OCI-LY1 (cell line): ENCODE measurements at regions not wholly inside any gene's neighbourhood (a gene's known extent, or its start where the extent isn't known, plus 50 kb on each side); places are given as distances from the start of the nearest gene placed in this dataset.

Source experiments
- H2AFZ ChIP-seq: fragments of 200-600 bp; sonication (generic), shearing (Covaris generic); 2 replicates; pipeline ENCODE4 v1.6.0; 2014; ENCODE audit warnings: antibody characterized with exemption, mild to moderate bottlenecking, low read length
- H3F3A ChIP-seq: fragments of 200-600 bp; sonication (generic), shearing (Covaris generic); 2 replicates; pipeline ENCODE4 v1.6.0; 2014; ENCODE audit warnings: mild to moderate bottlenecking, antibody characterized with exemption, low read length, moderate library complexity; ENCODE audit not compliant: insufficient read depth
- H3K27ac ChIP-seq: fragments of 200-600 bp; sonication (generic); 2 replicates; pipeline ENCODE4 v1.5.1; 2014; ENCODE audit warnings: low read length, mixed run types, mild to moderate bottlenecking, low read depth; ENCODE audit not compliant: poor library complexity, severe bottlenecking
- H3K27me3 ChIP-seq: fragments of 200-600 bp; sonication (generic); 2 replicates; pipeline ENCODE4 v1.6.0; 2014; ENCODE audit warnings: antibody characterized with exemption, mild to moderate bottlenecking, low read length, moderate library complexity; ENCODE audit not compliant: insufficient read depth
- H3K36me3 ChIP-seq: fragments of 200-600 bp; sonication (generic); 2 replicates; pipeline ENCODE4 v1.6.1; 2014; ENCODE audit warnings: mild to moderate bottlenecking, antibody characterized with exemption, low read length, moderate library complexity, mixed read lengths; ENCODE audit not compliant: insufficient read depth
- H3K4me1 ChIP-seq: fragments of 200-600 bp; sonication (generic); 2 replicates; pipeline ENCODE4 v1.5.1; 2014; ENCODE audit warnings: mild to moderate bottlenecking, low read length, moderate library complexity; ENCODE audit not compliant: insufficient read depth, severe bottlenecking
- H3K4me2 ChIP-seq: fragments of 200-600 bp; sonication (generic), shearing (Covaris generic); 2 replicates; pipeline ENCODE4 v1.6.1; 2014; ENCODE audit warnings: low read length
- H3K4me3 ChIP-seq: fragments of 200-600 bp; sonication (generic); 2 replicates; pipeline ENCODE4 v1.5.1; 2014; ENCODE audit warnings: low read length, low read depth, mild to moderate bottlenecking, mixed read lengths; ENCODE audit not compliant: poor library complexity, severe bottlenecking
- H3K79me2 ChIP-seq: fragments of 200-600 bp; shearing (Covaris generic); 2 replicates; pipeline ENCODE4 v1.6.1; 2016; ENCODE audit warnings: mixed run types, low read length, mixed read lengths; ENCODE audit not compliant: insufficient read depth
- H3K9ac ChIP-seq: fragments of 200-600 bp; sonication (generic), shearing (Covaris generic); 2 replicates; pipeline ENCODE4 v1.6.1; 2014; ENCODE audit warnings: mild to moderate bottlenecking, low read length, mixed read lengths
- H3K9me2 ChIP-seq: fragments of 200-600 bp; sonication (generic), shearing (Covaris generic); 2 replicates; pipeline ENCODE4 v1.6.1; 2014; ENCODE audit warnings: low read depth, mild to moderate bottlenecking, low read length, mixed read lengths
- H3K9me3 ChIP-seq: fragments of 200-600 bp; shearing (Covaris generic); 2 replicates; pipeline ENCODE4 v1.6.1; 2014; ENCODE audit warnings: low read length, mixed read lengths
- H4K20me1 ChIP-seq: fragments of 200-600 bp; sonication (generic), shearing (Covaris generic); 2 replicates; pipeline ENCODE4 v1.6.0; 2016; ENCODE audit warnings: mild to moderate bottlenecking, low read length; ENCODE audit not compliant: insufficient read depth
- CTCF ChIP-seq: fragments of 200-600 bp; sonication (generic), shearing (Covaris generic); IDR thresholded peaks from 2 replicates; pipeline ENCODE4 v1.5.1; 2017; ENCODE audit warnings: mild to moderate bottlenecking, antibody characterized with exemption, low read length, moderate library complexity, mixed read lengths
- EZH2 ChIP-seq: fragments of 200-600 bp; sonication (generic), shearing (Covaris generic); IDR thresholded peaks from 2 replicates; pipeline ENCODE4 v1.8.0; 2017; ENCODE audit warnings: borderline replicate concordance, mixed run types, mild to moderate bottlenecking, antibody characterized with exemption, low read length, moderate library complexity, mixed read lengths

- H3K79me2 ChIP-seq, result no peaks in the 10 kb centered on the region
- no peak overlapping the region for H3K4me2 ChIP-seq
- no peak overlapping the region for H2AFZ ChIP-seq
- no peaks in the 10 kb centered on the region for H3F3A ChIP-seq
- no peaks in the 10 kb centered on the region for H3K9me3 ChIP-seq
- no peaks in the 10 kb centered on the region for H3K27me3 ChIP-seq
- no peak overlapping the region for H3K9ac ChIP-seq
- no peak overlapping the region for H3K27ac ChIP-seq
- H3K9me2 ChIP-seq, result no peaks in the 10 kb centered on the region
- no peaks in the 10 kb centered on the region for H4K20me1 ChIP-seq
- H3K4me3 ChIP-seq, result no peak overlapping the region
- TF ChIP-seq EZH2, result no peak
- TF ChIP-seq CTCF, result no peak
- H3K4me1 ChIP-seq, result no peaks in the 10 kb centered on the region
- H3K36me3 ChIP-seq, result no peaks in the 10 kb centered on the region
Measured at GRCh38 chr16:8183176-8184099, 406.9 kb downstream of the TMEM114 start.

- Histone ChIP-seq H3K27ac (no peak overlapping the region), H3K9me3 (no peaks in the 10 kb centered on the region), H4K20me1 (no peaks in the 10 kb centered on the region), H3K9me2 (no peaks in the 10 kb centered on the region), H3K4me1 (no peaks in the 10 kb centered on the region), H3K27me3 (no peaks in the 10 kb centered on the region), H3K4me3 (no peak overlapping the region), H3K9ac (no peak overlapping the region), H3F3A (no peaks in the 10 kb centered on the region), H3K79me2 (no peaks in the 10 kb centered on the region), H3K36me3 (no peaks in the 10 kb centered on the region), H2AFZ (no peak overlapping the region), H3K4me2 (no peak overlapping the region)
- TF ChIP-seq CTCF (no peak), EZH2 (no peak)
Measured at GRCh38 chr16:8182761-8183160, 407.6 kb downstream of the TMEM114 start.

GRCh38 chr16:8179615-8180014 is 410.7 kb downstream of the TMEM114 start:
- H3K36me3 ChIP-seq, result no peaks in the 10 kb centered on the region
- no peak for TF ChIP-seq CTCF
- no peak for TF ChIP-seq EZH2
- no peak overlapping the region for H3K27ac ChIP-seq
- no peaks in the 10 kb centered on the region for H3K9me2 ChIP-seq
- H3K27me3 ChIP-seq, result 0 out of 2 replicates have a peak, but pooled peaks cover 6% of the 10 kb centered on the region
- H3K4me2 ChIP-seq, result no peak overlapping the region
- no peak overlapping the region for H3K9ac ChIP-seq
- no peaks in the 10 kb centered on the region for H4K20me1 ChIP-seq
- no peaks in the 10 kb centered on the region for H3K9me3 ChIP-seq
- no peak overlapping the region for H3K4me3 ChIP-seq
- H3K4me1 ChIP-seq, result no peaks in the 10 kb centered on the region
- no peaks in the 10 kb centered on the region for H3K79me2 ChIP-seq
- no peak overlapping the region for H2AFZ ChIP-seq
- no peaks in the 10 kb centered on the region for H3F3A ChIP-seq
